Fibroblast of mammary gland (primary cell): ENCODE measurements at regions not wholly inside any gene's neighbourhood (a gene's known extent, or its start where the extent isn't known, plus 50 kb on each side); places are given as distances from the start of the nearest gene placed in this dataset.

Experiments used
- DNase-seq: peaks from one replicate; pipeline ENCODE4 v3.0.0-alpha.2; 2010; ENCODE audit warnings: low read depth
- H3K4me3 ChIP-seq: 2 replicates; pipeline ENCODE4 v1.5.1; 2011; ENCODE audit warnings: low read depth, mild to moderate bottlenecking, low read length, moderate library complexity; ENCODE audit not compliant: control insufficient read depth
- TF ChIP-seq, protein P1 (sequence below): conservative IDR thresholded peaks from 2 replicates; pipeline ENCODE4 v1.5.1; 2011; ENCODE audit warnings: low read depth, low read length, inconsistent platforms; ENCODE audit not compliant: control insufficient read depth, insufficient read depth

DNA sequence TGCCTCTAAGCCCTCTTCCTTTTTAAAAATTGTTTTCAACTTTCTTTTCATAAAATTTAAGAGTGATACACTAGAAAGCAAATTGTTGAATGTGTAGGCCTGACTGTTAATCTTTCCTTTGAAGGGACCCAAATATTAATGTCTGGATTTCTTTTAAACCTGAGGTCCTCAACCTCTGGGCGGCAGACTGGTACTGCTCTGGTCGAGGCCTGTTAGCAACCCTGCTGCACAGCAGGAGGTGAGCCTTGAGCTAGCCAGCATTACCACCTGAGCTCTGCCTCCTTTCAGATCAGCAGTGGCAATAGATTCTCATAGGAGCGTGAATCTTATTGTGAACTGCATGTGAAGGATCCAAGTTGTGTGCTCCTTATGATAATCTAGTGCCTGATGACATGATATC is 191.2 kb downstream of the MANEA start:
- DNase-seq, result no peak
- no peak overlapping the region for H3K4me3 ChIP-seq
- TF ChIP-seq, protein P1, sequence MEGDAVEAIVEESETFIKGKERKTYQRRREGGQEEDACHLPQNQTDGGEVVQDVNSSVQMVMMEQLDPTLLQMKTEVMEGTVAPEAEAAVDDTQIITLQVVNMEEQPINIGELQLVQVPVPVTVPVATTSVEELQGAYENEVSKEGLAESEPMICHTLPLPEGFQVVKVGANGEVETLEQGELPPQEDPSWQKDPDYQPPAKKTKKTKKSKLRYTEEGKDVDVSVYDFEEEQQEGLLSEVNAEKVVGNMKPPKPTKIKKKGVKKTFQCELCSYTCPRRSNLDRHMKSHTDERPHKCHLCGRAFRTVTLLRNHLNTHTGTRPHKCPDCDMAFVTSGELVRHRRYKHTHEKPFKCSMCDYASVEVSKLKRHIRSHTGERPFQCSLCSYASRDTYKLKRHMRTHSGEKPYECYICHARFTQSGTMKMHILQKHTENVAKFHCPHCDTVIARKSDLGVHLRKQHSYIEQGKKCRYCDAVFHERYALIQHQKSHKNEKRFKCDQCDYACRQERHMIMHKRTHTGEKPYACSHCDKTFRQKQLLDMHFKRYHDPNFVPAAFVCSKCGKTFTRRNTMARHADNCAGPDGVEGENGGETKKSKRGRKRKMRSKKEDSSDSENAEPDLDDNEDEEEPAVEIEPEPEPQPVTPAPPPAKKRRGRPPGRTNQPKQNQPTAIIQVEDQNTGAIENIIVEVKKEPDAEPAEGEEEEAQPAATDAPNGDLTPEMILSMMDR, result no peak

DNA sequence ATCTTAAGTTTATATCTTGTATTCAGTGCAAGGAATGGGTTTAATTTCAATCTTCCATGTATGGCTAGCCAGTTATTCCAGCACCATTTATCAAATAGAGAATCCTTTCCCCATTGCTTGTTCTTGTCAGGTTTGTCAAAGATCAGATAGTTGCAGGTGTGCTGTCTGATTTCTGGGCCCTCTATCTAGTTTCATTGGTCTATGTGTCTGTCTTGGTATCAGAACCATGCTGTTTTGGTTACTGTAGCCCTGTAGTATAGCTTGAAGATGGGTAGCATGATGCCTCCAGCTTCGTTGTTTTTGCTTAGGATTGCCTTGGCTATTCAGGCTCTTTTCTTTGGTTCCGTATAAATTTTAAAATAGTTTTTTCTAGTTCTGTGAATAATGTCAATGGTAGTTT is 200.0 kb downstream of the MANEA start:
- DNase-seq, result no peak
- no peak overlapping the region for H3K4me3 ChIP-seq
- TF ChIP-seq, protein P1, result no peak

GRCh38 chr6:95780037-95780436 is 202.7 kb downstream of the MANEA start:
- H3K4me3 ChIP-seq, result no peak overlapping the region
- no peak for DNase-seq
- TF ChIP-seq, protein P1, result no peak

GRCh38 chr6:95784019-95784418 is 206.7 kb downstream of the MANEA start:
- no peak for DNase-seq
- TF ChIP-seq, protein P1, result no peak
- no peak overlapping the region for H3K4me3 ChIP-seq

GRCh38 chr6:95784869-95785268 is 207.5 kb downstream of the MANEA start:
- DNase-seq, result no peak
- TF ChIP-seq, protein P1, result no peak
- H3K4me3 ChIP-seq, result no peak overlapping the region

DNA sequence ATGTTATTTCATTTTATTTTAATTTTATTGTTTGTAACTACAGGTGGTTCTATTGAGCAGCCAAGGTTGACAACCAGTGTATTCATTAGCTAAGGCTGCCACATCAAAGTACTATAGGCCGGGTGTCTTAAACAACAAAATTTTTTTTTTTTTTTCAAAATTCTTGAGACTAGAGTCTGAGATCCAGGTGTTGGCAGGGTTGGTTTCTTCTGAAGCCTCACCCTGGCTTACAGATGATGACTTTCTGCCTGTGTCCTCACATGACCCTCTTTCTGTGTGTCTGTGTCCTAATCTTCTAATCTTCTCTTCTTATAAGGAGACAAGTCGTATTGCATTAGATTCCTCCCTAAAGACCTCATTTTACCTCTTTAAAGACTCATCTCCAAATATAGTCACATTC is 208.4 kb downstream of the MANEA start:
- no peak overlapping the region for H3K4me3 ChIP-seq
- DNase-seq, result no peak
- TF ChIP-seq, protein P1, result no peak

- TF ChIP-seq, protein P1, result no peak
- H3K4me3 ChIP-seq, result no peak overlapping the region
- DNase-seq, result no peak
These were observed 209.5 kb downstream of the MANEA start for GRCh38 chr6:95786802-95787201.
